DMS53 (cell line): ENCODE measurements at regions not wholly inside any gene's neighbourhood (a gene's known extent, or its start where the extent isn't known, plus 50 kb on each side); places are given as distances from the start of the nearest gene placed in this dataset.
"Not testable (repeated sequence)": the region's sequence is repeated elsewhere in the genome, so short reads cannot be mapped to it uniquely, and the experiment has no call there.

ENCODE experiments used
- DNase-seq: peaks from one replicate; lab custom pipeline; 2025; lab: John Stamatoyannopoulos, UW

GRCh38 chr6:11452106-11452505 is 85.4 kb upstream of the TMEM170B start:
- DNase-seq, result not testable (repeated sequence)

- no peak for DNase-seq
Measured at GRCh38 chr6:11450037-11450436, 87.5 kb upstream of the TMEM170B start.

DNA sequence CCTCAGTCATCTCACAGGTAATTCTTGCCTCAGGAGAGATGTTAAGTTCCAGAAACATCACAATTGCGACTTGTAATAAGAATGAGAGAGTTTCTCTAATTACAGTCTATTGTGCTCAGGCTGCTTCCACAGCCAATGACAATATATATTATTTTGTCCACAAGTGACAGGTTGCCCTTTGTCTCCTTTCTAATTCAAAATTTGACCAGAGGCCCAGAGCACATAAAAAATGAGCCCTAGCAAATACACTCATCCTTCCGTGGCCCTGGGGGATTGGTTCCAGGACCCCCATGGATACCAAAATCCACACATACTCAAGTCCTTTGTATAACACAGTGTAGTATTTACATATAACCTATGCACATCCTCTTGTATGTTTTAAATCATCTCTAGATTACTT is 88.1 kb upstream of the TMEM170B start:
- no peak for DNase-seq

DNA sequence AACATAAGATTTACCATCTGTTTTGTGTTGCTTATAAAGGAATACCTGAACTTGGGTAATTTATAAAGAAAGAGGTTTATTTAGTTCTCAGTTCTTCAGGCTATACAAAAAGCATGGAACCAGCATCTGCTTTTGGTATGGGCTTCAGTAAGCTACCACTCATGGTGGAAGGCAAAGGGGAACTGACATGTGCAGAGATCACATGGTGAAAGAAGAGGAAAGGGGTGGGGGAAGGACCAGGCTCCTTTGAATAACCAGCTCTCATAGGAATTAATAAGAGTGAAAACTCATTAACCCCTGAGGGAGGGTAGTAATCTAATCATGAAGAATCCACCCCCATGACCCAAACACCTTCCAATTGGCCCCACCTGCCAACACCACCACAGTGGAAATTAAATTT is 89.5 kb upstream of the TMEM170B start:
- no peak for DNase-seq

DNA sequence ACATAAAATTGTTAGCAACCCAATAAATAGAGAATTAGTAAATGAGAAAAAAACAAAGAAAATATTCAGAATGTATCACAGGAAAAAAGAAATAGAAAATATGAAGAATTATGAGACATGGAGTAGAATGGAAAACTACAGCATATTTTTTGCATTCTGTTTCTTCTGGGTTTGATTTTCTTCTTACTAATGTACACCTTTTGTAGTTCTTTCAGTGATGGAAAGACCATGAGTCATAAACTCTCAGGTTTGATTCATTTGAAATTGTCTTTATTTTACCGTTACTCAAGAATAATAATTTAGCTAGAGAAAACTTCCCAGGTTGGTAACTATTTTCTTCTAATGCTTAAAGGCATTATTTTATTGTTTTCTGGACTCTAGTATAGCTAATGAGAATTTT is 90.3 kb upstream of the TMEM170B start:
- DNase-seq, result no peak

GRCh38 chr6:11445146-11445545 is 92.4 kb upstream of the TMEM170B start:
- no peak for DNase-seq

DNA sequence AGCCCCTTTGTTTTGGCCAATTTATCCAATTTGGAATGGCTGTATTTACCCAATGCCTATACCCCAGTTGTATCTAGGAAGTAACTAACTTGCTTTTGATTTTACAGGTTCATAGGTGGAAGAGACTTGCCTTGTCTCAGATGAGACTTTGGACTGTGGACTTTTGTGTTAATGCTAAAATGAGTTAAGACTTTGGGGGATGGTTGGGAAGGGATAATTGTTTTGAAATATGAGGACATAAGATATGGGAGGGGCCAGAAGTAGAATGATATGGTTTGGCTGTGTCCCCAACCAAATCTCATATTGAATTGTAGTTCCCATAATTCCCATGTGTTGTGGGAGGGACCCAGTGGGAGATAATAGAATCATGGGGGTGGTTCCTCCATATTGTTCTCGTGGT is 94.4 kb upstream of the TMEM170B start:
- not testable (repeated sequence) for DNase-seq

- no peak for DNase-seq
Measured at GRCh38 chr6:11442495-11442894, 95.1 kb upstream of the TMEM170B start.

GRCh38 chr6:11439876-11440275 is 97.7 kb upstream of the TMEM170B start:
- DNase-seq, result no peak

DNA sequence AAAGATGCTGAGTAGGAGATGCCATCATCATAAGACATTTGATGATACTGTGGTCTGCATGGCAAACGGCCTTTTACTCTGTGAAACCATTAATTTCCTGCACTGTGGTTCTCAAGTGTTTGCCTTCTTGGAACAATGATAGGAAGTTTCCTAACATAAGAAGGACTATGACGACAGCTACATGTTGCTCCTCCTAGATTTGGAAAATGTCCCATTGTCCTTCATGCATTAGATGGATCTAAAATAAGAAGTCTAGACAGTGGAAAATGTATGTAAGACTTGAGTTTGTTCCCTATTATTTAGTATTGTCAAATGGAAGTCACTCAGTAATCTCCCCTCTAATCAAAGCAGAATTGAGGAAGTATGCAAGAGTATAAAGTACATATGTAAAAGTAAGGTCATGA is 98.5 kb upstream of the TMEM170B start:
- DNase-seq, result no peak

DNA sequence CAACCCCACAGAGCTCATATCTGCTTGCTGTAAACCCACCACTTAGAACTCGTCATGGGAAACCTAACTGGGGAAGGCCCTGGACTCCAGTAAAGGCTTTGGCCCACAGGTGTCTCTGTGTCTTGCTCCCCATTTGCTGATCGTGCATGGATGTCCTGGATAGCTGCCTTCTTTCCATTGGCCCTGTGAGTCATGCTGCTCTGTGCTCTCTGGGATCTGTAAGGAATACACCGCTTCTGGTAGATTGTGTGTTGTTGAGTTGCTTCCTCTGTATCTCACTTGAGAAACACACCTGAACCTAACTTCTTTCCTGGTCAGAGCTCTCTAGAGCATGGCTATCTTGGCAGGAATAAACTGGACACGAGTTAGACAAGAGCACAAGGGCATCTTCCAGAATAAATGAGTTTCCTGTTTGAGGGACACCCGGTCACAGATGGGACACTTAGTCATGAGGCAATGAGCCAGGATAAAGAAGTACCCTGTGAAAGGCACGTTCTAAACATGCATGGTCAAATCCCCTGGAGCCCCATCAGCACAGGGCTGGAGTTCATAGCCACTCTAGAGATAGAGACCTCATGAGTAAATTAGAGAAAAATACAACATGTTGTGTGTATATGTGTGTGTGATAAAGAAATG is 99.6 kb upstream of the TMEM170B start:
- DNase-seq, result no peak

DNA sequence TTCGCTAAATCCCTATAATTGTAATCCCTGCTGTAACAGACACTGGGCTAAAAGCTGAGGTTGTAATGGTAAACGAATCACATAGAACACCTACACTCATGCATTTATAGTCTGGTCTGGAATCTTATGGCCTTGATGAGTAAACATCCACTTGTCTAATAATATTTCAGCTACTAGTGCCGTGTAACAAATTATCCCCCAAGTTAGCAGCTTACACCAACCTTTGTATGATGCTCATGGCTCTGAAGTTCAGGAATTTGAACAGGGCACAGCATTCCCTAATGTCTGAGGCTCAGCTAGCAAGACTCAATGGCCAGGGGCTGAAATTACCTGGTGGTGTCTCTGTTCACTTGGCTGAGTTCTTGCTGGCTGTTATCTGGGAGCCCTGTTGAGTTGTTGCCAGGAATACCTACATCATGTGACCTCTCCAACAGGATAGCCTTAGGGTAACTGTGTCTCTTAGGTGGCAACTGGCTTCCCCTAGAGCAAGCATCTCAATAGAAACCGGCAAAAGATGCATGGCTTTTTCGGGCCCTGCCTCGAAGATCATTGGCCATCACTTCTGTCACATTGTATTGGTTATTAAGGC is 100.9 kb upstream of the TMEM170B start:
- DNase-seq, result no peak

GRCh38 chr6:11434565-11435326 is 102.8 kb upstream of the TMEM170B start:
- DNase-seq, result peak; percentile 67

GRCh38 chr6:11433860-11434259 is 103.7 kb upstream of the TMEM170B start:
- DNase-seq, result peak; percentile 20

DNA sequence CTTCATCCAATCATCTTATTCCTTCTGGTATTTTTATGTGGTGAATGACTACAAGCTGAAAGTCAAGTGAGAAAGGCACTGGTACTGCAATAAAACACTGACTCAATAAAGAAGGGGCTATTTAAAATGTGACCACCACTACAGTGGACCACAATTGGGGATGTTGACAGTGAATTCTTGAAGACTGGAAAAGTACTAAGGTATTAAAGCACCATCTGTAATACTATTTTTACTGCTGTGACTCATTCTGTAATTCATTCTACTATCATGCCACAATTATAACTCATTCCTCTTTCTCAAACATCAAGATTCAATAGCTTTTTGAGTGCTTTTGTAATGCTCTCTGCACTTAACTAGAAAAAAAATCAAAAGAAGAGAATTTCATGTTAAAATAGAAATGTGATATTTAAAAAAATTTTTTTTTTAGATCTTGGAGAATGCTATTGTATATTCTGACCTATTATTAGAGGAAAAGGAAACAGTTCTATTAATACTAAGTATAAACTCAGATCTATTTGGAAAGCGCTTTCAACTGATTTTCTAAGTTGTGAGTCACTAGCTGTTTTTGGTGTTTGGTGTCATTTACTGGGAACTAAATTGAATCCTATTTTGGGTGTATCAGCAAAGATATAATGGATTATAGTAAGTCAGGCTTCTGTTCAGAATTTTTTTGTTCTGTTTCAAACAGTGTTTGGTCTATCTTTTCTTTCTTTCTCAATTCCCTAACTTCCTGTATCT is 104.7 kb upstream of the TMEM170B start:
- no peak for DNase-seq

GRCh38 chr6:11432091-11432490 is 105.5 kb upstream of the TMEM170B start:
- no peak for DNase-seq

- no peak for DNase-seq
Measured at GRCh38 chr6:11431455-11431937, 106.1 kb upstream of the TMEM170B start.

GRCh38 chr6:11430036-11430435 is 107.5 kb upstream of the TMEM170B start:
- DNase-seq, result no peak

DNA sequence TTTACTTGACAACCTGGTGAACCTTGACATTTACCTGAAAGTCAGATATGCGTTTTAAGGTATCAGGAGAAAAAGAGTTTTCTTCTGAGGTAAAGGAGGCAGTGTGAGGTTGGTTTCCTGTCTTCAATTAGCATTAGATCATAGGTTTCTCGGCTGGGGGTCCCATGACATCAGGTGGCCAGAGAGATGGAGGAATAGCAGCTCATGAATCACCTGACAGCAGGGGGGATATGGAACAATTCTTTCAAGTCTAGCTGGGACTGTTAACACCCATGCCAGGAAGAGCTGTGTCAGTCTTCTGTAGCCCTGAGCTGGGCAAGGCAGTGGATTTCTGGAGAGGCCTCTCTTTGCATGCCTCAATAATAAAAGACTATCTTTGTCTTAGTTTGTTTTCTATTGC is 108.0 kb upstream of the TMEM170B start:
- no peak for DNase-seq

DNA sequence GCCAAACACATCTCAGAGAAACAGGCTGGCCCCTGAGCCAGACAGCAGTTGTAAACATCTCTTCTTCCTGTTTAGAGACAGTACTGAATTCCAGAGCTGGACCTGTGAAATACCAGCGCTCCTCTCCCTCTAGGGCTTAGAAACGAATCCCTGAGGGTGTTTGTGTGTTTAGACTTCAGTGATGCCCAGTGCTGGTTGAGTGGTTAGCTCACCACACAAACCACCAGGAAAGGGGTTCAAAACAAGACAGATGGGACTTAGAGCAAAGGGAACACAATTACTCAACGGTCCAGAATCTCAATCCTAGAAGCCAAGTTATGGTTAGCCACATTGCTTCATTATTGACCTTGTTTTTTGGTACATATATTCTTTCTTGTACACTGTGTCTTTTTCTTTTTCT is 108.7 kb upstream of the TMEM170B start:
- peak; percentile 75 for DNase-seq

GRCh38 chr6:11428371-11428770 is 109.2 kb upstream of the TMEM170B start:
- DNase-seq, result peak; percentile 94

- DNase-seq, result peak; percentile 79
Measured at GRCh38 chr6:11427723-11428245, 109.8 kb upstream of the TMEM170B start.
